H9 (cell line): ENCODE measurements at regions not wholly inside any gene's neighbourhood (a gene's known extent, or its start where the extent isn't known, plus 50 kb on each side); places are given as distances from the start of the nearest gene placed in this dataset.

Experiments
- DNase-seq: peaks from one replicate; pipeline ENCODE4 v3.0.0-alpha.2; 2017
- H2AFZ ChIP-seq: one replicate; pipeline ENCODE4 v1.6.1; 2013; ENCODE audit warnings: mild to moderate bottlenecking, low read length, control low read depth, moderate library complexity
- H2AK5ac ChIP-seq: 2 replicates; pipeline ENCODE4 v1.6.1; 2013; ENCODE audit warnings: low read length, control low read depth, mixed read lengths; ENCODE audit not compliant: insufficient read length
- H2BK120ac ChIP-seq: one replicate; pipeline ENCODE4 v1.6.1; 2013; ENCODE audit warnings: low read depth, mild to moderate bottlenecking, low read length, control low read depth, inconsistent platforms; ENCODE audit not compliant: poor library complexity, severe bottlenecking
- H2BK12ac ChIP-seq: 2 replicates; pipeline ENCODE4 v1.6.1; 2013; ENCODE audit warnings: low read length, control low read depth, mixed read lengths, low read depth; ENCODE audit not compliant: insufficient read length
- H2BK15ac ChIP-seq: 2 replicates; pipeline ENCODE4 v1.6.1; 2013; ENCODE audit warnings: low read depth, low read length, control low read depth
- H2BK20ac ChIP-seq: one replicate; pipeline ENCODE4 v1.6.1; 2013; ENCODE audit warnings: low read depth, mild to moderate bottlenecking, low read length, control low read depth, inconsistent platforms; ENCODE audit not compliant: poor library complexity, severe bottlenecking
- H2BK5ac ChIP-seq: 2 replicates; pipeline ENCODE4 v1.6.1; 2013; ENCODE audit warnings: low read length, control low read depth, mixed read lengths; ENCODE audit not compliant: insufficient read length
- H3K14ac ChIP-seq: 2 replicates; pipeline ENCODE4 v1.6.1; 2013; ENCODE audit warnings: low read length, control low read depth; ENCODE audit not compliant: insufficient read depth
- H3K18ac ChIP-seq: 2 replicates; pipeline ENCODE4 v1.6.1; 2013; ENCODE audit warnings: low read depth, mild to moderate bottlenecking, mixed read lengths, low read length, control low read depth; ENCODE audit not compliant: insufficient read length
- H3K23ac ChIP-seq: 2 replicates; pipeline ENCODE4 v1.6.1; 2013; ENCODE audit warnings: low read length, control low read depth, mixed read lengths, low read depth; ENCODE audit not compliant: insufficient read length
- H3K23me2 ChIP-seq: 2 replicates; pipeline ENCODE4 v1.6.1; 2013; ENCODE audit warnings: low read depth, mild to moderate bottlenecking, mixed read lengths, low read length, control low read depth; ENCODE audit not compliant: insufficient read length, poor library complexity, severe bottlenecking
- H3K27ac ChIP-seq: 2 replicates; pipeline ENCODE4 v1.5.1; 2013; ENCODE audit warnings: low read length, control low read depth, mixed read lengths, low read depth; ENCODE audit not compliant: insufficient read length
- H3K27me3 ChIP-seq: 2 replicates; pipeline ENCODE4 v1.6.1; 2013; ENCODE audit warnings: low read length, control low read depth, inconsistent platforms; ENCODE audit not compliant: insufficient read depth
- H3K4ac ChIP-seq: 2 replicates; pipeline ENCODE4 v1.6.1; 2013; ENCODE audit warnings: low read depth, mild to moderate bottlenecking, control low read depth, inconsistent platforms, low read length, moderate library complexity
- H3K4me1 ChIP-seq: 2 replicates; pipeline ENCODE4 v1.6.1; 2013; ENCODE audit warnings: low read length, control low read depth, inconsistent platforms; ENCODE audit not compliant: insufficient read depth
- H3K4me2 ChIP-seq: 2 replicates; pipeline ENCODE4 v1.6.1; 2013; ENCODE audit warnings: low read length, control low read depth, mixed read lengths; ENCODE audit not compliant: insufficient read length, insufficient read depth
- H3K56ac ChIP-seq: 2 replicates; pipeline ENCODE4 v1.6.1; 2013; ENCODE audit warnings: low read depth, mild to moderate bottlenecking, mixed read lengths, low read length, control low read depth; ENCODE audit not compliant: insufficient read length
- H3K79me1 ChIP-seq: 2 replicates; pipeline ENCODE4 v1.6.1; 2013; ENCODE audit warnings: low read depth, mild to moderate bottlenecking, moderate library complexity, low read length, control low read depth, inconsistent platforms; ENCODE audit not compliant: insufficient read depth, poor library complexity, severe bottlenecking
- H3K79me2 ChIP-seq: 2 replicates; pipeline ENCODE4 v1.6.1; 2013; ENCODE audit warnings: low read length, control low read depth, inconsistent platforms; ENCODE audit not compliant: insufficient read depth
- H3K9ac ChIP-seq: 2 replicates; pipeline ENCODE4 v1.6.1; 2013; ENCODE audit warnings: low read length, control low read depth, mixed read lengths; ENCODE audit not compliant: insufficient read length; ENCODE audit errors: extremely low read depth
- H3K9me3 ChIP-seq: one replicate; pipeline ENCODE4 v1.6.1; 2013; ENCODE audit warnings: low read depth, low read length, inconsistent platforms; ENCODE audit not compliant: control insufficient read depth
- H3T11ph ChIP-seq: one replicate; pipeline ENCODE4 v1.6.1; 2013; ENCODE audit warnings: mild to moderate bottlenecking, low read length, control low read depth, inconsistent platforms
- H4K20me1 ChIP-seq: one replicate; pipeline ENCODE4 v1.6.1; 2013; ENCODE audit not compliant: control insufficient read depth, insufficient read length, insufficient read depth
- H4K5ac ChIP-seq: 2 replicates; pipeline ENCODE4 v1.6.1; 2013; ENCODE audit warnings: low read depth, mild to moderate bottlenecking, mixed read lengths, low read length, control low read depth; ENCODE audit not compliant: insufficient read length
- H4K8ac ChIP-seq: replicated peaks from 2 replicates; pipeline ENCODE4 v1.6.1; 2013; ENCODE audit warnings: low read length, control low read depth, mixed read lengths, low read depth; ENCODE audit not compliant: insufficient read length
- H4K91ac ChIP-seq: 2 replicates; pipeline ENCODE4 v1.6.1; 2013; ENCODE audit warnings: low read depth, mild to moderate bottlenecking, moderate library complexity, mixed read lengths, low read length, control low read depth; ENCODE audit not compliant: insufficient read length
- H3K27ac Mint-ChIP-seq, 3 experiments: 2 replicates in 2 of 3; 3 replicates in 1 of 3; pipeline ENCODE4 v1.8.0; 2020 to 2021; ENCODE audit warnings: mixed read lengths in 3 of 3, mild to moderate bottlenecking in 1 of 3, moderate library complexity in 1 of 3
- H3K27me3 Mint-ChIP-seq: 2 replicates; pipeline ENCODE4 v1.8.0; 2021; ENCODE audit warnings: low read depth, mild to moderate bottlenecking, moderate library complexity, mixed read lengths
- H3K36me3 Mint-ChIP-seq, 3 experiments: 2 replicates in 2 of 3; 3 replicates in 1 of 3; pipeline ENCODE4 v1.8.0; 2020 to 2021; ENCODE audit warnings: low read depth in 3 of 3, mixed read lengths in 3 of 3; ENCODE audit not compliant: insufficient read depth in 1 of 3
- H3K4me1 Mint-ChIP-seq, 2 experiments: 2 replicates each; pipeline ENCODE4 v1.8.0; 2020; ENCODE audit warnings: mixed read lengths in 2 of 2
- H3K4me3 Mint-ChIP-seq, 2 experiments: 2 replicates in 1 of 2; 3 replicates in 1 of 2; pipeline ENCODE4 v1.8.0; 2020 to 2021; ENCODE audit warnings: mild to moderate bottlenecking in 2 of 2, mixed read lengths in 2 of 2, moderate library complexity in 1 of 2
- H3K9me3 Mint-ChIP-seq, 2 experiments: 2 replicates in 1 of 2; 3 replicates in 1 of 2; pipeline ENCODE4 v1.8.0; 2020; ENCODE audit warnings: mild to moderate bottlenecking in 2 of 2, mixed read lengths in 2 of 2, moderate library complexity in 1 of 2
- CTCF ChIP-seq: fragments of 200-600 bp; sonication (generic); conservative IDR thresholded peaks from 3 replicates; pipeline ENCODE4 v1.8.0; 2021; ENCODE audit warnings: antibody characterized with exemption, mild to moderate bottlenecking
- WGBS: extraction: QIAGEN DNeasy Blood & Tissue Kit; methylation state at CpG from one replicate; pipeline ENCODE4 v1.1.7; 2013; ENCODE audit warnings: missing lambda C conversion rate, low lambda C conversion rate, mixed read lengths; ENCODE audit not compliant: insufficient read length; ENCODE audit errors: extremely low coverage; 5-methylcytosine and 5-hydroxymethylcytosine counted together

GRCh38 chr10:78729366-78729765, 339.4 kb upstream of the ZMIZ1 start:
- Histone ChIP-seq H3K4me1 (no peaks in the 10 kb centered on the region), H2BK15ac (no peak overlapping the region), H2AFZ (no peak overlapping the region), H3K14ac (no peak overlapping the region), H3K18ac (no peak overlapping the region), H2BK120ac (no peak overlapping the region), H3K27ac (no peak overlapping the region), H3K23ac (no peak overlapping the region), H3K56ac (no peak overlapping the region), H3K27me3 (no peaks in the 10 kb centered on the region; the same call in 1 of the 2 replicates), H4K20me1 (no peaks in the 10 kb centered on the region), H3K79me1 (no peaks in the 10 kb centered on the region), H3T11ph (no peak overlapping the region), H4K5ac (no peak overlapping the region), H3K9me3 (no peaks in the 10 kb centered on the region), H3K79me2 (no peaks in the 10 kb centered on the region), H4K91ac (no peak overlapping the region), H2BK5ac (no peak overlapping the region), H2BK12ac (no peak overlapping the region), H3K4ac (no peak overlapping the region), H3K4me2 (no peak overlapping the region), H3K23me2 (no peaks in the 10 kb centered on the region), H4K8ac (no peak overlapping the region), H2BK20ac (no peak overlapping the region), H2AK5ac (no peak overlapping the region), H3K9ac (no peak overlapping the region)
- Mint-ChIP-seq H3K27ac (no peak overlapping the region), H3K4me1 (no peaks in the 10 kb centered on the region), H3K36me3 (no peaks in the 10 kb centered on the region), H3K4me3 (no peak overlapping the region), H3K27me3 (peaks cover 43% of the 10 kb centered on the region), H3K9me3 (no peaks in the 10 kb centered on the region)
- no peak for DNase-seq
- no peak for TF ChIP-seq CTCF
- WGBS, result no CpG with 5 or more reads among the region's 8 CpGs
